Daoy (cell line): ENCODE measurements at regions not wholly inside any gene's neighbourhood (a gene's known extent, or its start where the extent isn't known, plus 50 kb on each side); places are given as distances from the start of the nearest gene placed in this dataset.

Experiments used
- DNase-seq: peaks from one replicate; pipeline ENCODE4 v3.0.0-alpha.2; 2015; ENCODE audit warnings: low read depth

- DNase-seq: no peak
These were observed 2268.1 kb downstream of the PCDH7 start for GRCh38 chr4:32988165-32988811.

DNA sequence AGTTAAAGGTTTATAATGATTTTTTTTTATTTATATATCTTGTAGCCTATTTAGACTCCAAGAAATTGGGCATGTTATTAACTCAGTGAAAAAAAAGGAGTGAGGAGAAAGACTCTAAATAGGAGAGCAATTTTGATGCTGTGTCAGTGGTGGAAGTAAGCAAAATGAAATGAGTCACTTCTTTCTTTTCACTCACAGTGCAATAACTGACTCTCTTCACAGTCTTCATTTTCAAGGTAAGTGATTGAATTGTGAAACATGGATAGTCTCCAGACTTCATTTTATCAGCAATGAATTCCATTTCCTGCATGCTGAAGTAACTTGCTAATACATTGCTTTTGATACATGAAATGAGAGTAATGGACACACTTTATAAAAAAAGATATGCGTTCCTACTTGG lies 2271.5 kb downstream of the PCDH7 start:
- DNase-seq: no peak

- no peak for DNase-seq
These were observed 2275.1 kb downstream of the PCDH7 start for GRCh38 chr4:32994981-32995881.

GRCh38 chr4:33013282-33013681 lies 2293.1 kb downstream of the PCDH7 start:
- no peak for DNase-seq

DNA sequence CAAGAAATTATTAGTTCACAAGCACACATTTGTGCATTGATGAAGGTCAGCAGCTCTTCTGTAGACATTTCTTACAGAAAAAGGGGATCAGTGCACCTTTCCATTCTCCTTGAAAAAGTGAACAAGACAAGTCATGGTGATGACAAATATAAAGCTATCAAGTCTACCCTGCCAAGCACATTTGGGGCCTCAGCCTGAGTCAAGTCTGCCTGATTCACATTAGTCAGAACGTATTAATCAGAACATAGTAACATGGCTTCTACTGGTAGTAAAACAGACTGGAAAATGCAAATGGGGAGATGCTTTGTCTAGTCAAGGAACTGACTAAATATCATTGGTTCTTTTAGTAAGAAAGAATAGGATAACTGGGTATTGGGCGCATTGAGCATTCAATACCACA lies 2305.1 kb downstream of the PCDH7 start:
- no peak for DNase-seq

GRCh38 chr4:33029976-33030375 lies 2309.8 kb downstream of the PCDH7 start:
- no peak for DNase-seq

DNA sequence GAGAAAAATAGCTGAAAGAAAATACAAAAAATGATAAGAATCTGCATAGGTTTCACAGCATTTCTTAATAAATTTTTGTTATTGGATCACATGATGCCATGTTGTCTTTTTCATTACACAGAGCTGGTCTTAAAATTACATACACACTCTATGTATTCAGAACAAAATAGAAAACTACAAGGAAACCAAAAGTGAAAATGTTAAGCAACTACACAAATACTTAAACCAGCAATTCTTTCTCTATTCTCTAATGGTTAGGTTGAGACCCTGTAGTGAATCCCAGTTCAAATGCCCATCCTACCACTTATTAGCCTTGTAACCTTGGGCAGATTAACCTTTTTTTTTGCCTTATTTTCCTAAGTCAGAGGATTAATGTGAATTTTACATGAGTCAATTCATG lies 2311.2 kb downstream of the PCDH7 start:
- DNase-seq: no peak

DNA sequence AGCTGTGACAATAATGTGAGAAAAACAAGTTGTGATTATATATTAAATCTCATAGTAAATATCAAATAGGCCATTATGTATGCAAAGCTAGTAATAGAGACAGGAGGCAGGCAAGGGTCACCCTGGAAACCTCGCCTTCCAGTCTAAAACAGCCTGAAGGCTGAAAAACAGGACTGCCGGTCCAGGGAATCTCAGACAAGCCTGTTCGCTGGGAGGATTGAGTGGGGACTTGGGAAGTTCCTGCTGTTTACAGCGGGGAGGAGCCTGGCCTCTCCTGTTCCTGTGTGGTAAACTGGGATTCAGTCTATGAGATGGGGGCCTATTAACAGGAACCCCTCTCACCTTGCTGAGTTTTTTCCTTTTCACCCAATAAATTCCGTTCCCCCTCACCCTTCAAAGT lies 2317.3 kb downstream of the PCDH7 start:
- no peak for DNase-seq

DNA sequence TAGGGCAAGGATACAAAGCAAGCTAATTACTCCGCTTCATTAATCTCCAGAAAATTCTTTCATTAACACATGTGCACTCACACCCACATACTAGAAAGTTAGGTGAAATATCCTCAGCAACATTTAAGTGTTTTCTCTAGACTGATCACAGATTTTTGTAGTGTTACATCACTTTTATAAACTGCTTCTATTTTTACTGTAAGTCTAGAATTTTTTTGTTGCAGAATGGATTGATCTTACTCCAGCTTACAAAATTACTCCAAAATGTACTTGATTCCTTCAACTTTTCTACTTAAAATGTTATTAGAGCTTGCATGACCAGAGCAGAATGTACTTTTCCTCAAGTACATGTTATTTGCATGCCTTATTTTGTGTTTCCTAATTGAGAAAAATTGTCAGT lies 2325.2 kb downstream of the PCDH7 start:
- no peak for DNase-seq

DNA sequence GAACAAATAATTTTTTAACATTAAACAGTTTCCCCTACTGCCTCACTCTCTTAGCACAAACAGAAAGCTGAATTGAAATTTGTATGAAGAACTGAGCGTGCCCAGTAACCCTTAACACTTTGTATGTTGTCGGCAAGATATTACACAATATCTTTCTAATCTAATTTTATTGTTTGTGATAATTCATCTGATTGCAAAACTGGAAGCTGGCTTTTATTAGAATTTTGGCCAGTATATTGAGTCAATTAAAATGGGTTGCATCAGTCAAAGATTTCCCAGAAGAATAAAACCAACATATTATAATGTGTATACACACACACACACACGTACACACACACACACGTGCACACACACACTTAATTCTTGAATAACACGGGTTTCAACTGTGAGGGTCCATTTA lies 2332.1 kb downstream of the PCDH7 start:
- no peak for DNase-seq

- no peak for DNase-seq
These were observed 2334.0 kb downstream of the PCDH7 start for GRCh38 chr4:33054161-33054560.

- no peak for DNase-seq
These were observed 2334.6 kb downstream of the PCDH7 start for GRCh38 chr4:33054656-33055196.

DNA sequence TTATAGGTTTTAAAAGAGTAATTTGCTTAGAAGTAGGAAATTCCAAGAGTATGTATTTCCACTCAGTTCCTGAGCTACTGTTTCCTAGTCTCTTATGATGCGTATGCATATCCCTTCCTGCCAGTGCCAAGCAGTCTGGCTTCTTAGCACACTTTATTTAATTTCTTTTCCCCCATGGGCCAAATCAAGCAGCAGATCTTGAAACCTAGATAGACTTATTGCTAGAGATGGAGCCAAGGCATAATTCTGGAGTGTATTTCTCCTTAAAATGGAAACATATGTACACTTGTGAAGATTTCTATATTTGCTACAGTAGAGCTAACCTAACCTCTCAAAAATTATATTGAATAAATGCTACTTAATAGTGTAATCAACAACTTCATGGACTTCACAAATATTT lies 2337.6 kb downstream of the PCDH7 start:
- no peak for DNase-seq

DNA sequence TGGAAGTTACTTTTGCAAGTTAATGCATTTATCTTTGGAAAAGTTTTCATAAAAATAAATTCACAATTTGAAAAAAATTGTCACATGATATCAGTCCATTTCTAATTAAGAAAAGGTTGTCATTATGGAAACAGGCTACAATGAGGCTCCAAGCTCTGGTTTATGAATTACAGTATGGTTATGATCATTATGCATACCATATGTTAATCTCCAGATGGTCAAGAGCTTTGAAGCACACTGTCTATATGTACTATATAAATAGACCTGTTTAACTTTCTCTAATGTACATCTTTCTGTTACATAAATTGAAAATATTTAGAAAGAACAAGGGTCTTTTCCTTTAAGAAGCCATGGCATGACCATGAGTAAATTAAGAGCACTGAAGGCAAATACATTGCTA lies 2338.8 kb downstream of the PCDH7 start:
- DNase-seq: no peak

DNA sequence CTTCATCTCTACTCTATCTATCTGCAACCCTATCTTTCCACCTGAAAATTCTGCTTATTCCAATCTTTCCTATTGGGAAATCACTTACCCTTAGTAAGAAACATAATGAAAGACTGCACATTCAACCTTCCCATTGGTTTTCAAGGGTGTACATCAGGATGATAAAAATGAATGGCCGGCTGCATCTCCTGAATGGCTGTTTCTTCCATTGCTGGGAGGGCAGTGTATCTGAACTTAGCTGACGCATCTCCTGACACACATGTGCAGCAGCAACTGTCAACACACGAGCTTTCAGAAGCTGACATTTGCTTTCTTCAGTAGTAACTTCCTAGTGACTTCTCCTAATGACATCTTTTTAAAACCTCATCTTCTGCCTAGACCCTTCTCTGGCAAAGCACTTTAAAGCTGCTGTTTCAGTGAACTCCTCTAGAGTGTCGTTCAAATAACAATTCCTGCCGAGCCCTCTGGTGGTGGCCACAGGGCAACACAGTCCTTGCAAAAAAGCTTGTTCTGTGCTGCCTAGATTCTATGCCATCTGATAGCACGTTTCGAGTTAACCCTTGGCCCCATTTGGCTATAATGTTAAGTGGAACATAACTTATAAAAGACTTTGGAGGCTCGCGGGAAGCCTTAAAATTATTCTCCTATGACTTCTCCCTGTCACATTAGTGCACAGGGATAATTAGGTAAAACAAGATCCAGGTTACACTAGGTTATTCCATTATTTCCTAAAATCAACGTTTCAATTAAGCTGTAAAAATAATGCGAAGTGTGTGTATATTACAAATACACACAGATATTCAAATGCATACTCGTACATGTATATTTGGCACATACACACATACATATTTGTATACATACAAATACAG lies 2340.7 kb downstream of the PCDH7 start:
- DNase-seq: peak; percentile 19

DNA sequence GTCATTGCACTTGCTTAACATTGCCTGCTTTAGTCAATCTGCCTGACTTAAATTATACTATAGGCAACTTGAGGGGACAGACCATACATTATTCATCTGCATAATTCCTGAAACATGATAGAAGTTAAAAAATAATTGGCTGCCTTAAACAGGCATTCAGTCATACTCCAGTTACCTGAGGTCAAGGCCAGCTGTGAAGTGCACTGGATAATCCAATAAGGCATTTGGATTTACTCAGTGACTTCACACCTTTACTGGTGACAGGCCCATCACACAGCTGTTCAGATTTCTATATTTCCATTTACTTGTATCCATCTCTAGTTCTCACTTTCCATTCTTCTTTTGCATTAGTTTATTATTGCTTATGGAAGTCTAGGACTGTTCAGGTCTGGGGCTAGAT lies 2341.6 kb downstream of the PCDH7 start:
- no peak for DNase-seq

- DNase-seq: no peak
These were observed 2342.1 kb downstream of the PCDH7 start for GRCh38 chr4:33062155-33062806.

GRCh38 chr4:33063241-33063640 lies 2343.1 kb downstream of the PCDH7 start:
- DNase-seq: no peak

DNA sequence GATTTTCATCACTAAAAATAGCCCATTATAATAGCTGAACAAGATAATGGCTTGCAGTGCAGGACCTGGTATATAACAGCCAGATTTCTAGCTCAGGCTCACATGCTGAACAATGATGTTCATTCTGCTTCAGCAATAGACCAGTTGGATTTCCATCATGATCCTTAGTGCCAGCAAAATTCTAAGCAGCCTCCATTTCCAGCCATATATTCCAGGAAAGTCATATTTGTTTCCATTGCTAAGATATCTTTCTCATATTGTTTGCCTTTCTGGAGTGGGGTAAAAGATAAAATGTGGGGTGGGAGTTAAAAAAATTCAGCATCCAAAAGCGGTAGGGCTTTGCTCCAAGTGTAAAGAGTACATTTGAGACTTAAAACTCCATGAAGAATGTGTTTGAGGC lies 2344.1 kb downstream of the PCDH7 start:
- no peak for DNase-seq

DNA sequence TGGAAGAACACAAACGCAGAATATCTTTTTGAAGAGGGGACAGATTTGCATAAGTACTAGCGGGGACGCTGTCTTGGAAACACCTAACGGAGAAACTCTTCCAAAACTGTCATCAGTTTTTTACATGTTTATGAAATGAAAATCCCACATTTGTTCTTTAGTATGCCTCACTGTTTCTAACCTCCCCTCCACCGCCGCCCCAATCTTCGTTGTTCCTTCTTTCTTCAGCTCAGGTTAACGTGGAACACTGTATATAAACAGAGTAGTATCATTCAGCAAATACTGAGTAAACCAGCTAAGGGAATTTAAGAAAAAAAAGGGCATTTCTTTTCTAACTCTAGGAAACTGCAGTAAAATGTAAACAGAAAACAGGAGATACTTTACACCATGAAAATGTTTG lies 2345.6 kb downstream of the PCDH7 start:
- no peak for DNase-seq

- DNase-seq: no peak
These were observed 2347.1 kb downstream of the PCDH7 start for GRCh38 chr4:33067221-33067620.

- no peak for DNase-seq
These were observed 2348.4 kb downstream of the PCDH7 start for GRCh38 chr4:33068539-33068938.
